ENCODE measurements at regions not wholly inside any gene's neighbourhood (a gene's known extent, or its start where the extent isn't known, plus 50 kb on each side); places are given as distances from the start of the nearest gene placed in this dataset.

- Mint-ChIP-seq H3K36me3 (ENCODE audit: unreplicated experiment) (peaks cover 16% of the 10 kb centered on the region), H3K4me3 (ENCODE audit: unreplicated experiment) (no peak overlapping the region), H3K27me3 (ENCODE audit: unreplicated experiment) (peaks cover 2% of the 10 kb centered on the region), H3K27ac (ENCODE audit: unreplicated experiment) (no peak overlapping the region), H3K4me1 (ENCODE audit: low read depth, unreplicated experiment) (peaks cover 6% of the 10 kb centered on the region), H3K9me3 (ENCODE audit: unreplicated experiment) (no peaks in the 10 kb centered on the region)
- TF ChIP-seq, protein P1, sequence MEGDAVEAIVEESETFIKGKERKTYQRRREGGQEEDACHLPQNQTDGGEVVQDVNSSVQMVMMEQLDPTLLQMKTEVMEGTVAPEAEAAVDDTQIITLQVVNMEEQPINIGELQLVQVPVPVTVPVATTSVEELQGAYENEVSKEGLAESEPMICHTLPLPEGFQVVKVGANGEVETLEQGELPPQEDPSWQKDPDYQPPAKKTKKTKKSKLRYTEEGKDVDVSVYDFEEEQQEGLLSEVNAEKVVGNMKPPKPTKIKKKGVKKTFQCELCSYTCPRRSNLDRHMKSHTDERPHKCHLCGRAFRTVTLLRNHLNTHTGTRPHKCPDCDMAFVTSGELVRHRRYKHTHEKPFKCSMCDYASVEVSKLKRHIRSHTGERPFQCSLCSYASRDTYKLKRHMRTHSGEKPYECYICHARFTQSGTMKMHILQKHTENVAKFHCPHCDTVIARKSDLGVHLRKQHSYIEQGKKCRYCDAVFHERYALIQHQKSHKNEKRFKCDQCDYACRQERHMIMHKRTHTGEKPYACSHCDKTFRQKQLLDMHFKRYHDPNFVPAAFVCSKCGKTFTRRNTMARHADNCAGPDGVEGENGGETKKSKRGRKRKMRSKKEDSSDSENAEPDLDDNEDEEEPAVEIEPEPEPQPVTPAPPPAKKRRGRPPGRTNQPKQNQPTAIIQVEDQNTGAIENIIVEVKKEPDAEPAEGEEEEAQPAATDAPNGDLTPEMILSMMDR (IDR thresholded peaks at IDR 0.05; ENCODE audit: partially characterized antibody, unreplicated experiment), result no peak
- DNase-seq, result no peak
These were observed 315.7 kb downstream of the HNRNPD start for GRCh38 chr4:82057990-82058544.

GRCh38 chr4:82055156-82055555, 318.6 kb downstream of the HNRNPD start:
- no peak for DNase-seq
- Mint-ChIP-seq H3K4me3 (ENCODE audit: unreplicated experiment) (no peak overlapping the region), H3K4me1 (ENCODE audit: low read depth, unreplicated experiment) (peaks cover 7% of the 10 kb centered on the region), H3K9me3 (ENCODE audit: unreplicated experiment) (peaks cover 3% of the 10 kb centered on the region), H3K27ac (ENCODE audit: unreplicated experiment) (no peak overlapping the region), H3K27me3 (ENCODE audit: unreplicated experiment) (peaks cover 5% of the 10 kb centered on the region), H3K36me3 (ENCODE audit: unreplicated experiment) (peaks cover 16% of the 10 kb centered on the region)
- TF ChIP-seq, protein P1 (IDR thresholded peaks at IDR 0.05; ENCODE audit: partially characterized antibody, unreplicated experiment), result no peak

GRCh38 chr4:82053396-82053795, 320.4 kb downstream of the HNRNPD start:
- no peak for DNase-seq
- Mint-ChIP-seq H3K4me3 (ENCODE audit: unreplicated experiment) (no peak overlapping the region), H3K27me3 (ENCODE audit: unreplicated experiment) (peaks cover 5% of the 10 kb centered on the region), H3K36me3 (ENCODE audit: unreplicated experiment) (peaks cover 16% of the 10 kb centered on the region), H3K9me3 (ENCODE audit: unreplicated experiment) (peaks cover 3% of the 10 kb centered on the region), H3K4me1 (ENCODE audit: low read depth, unreplicated experiment) (peaks cover 7% of the 10 kb centered on the region), H3K27ac (ENCODE audit: unreplicated experiment) (no peak overlapping the region)
- TF ChIP-seq, protein P1 (IDR thresholded peaks at IDR 0.05; ENCODE audit: partially characterized antibody, unreplicated experiment), result no peak

GRCh38 chr4:82050796-82051195, 323.0 kb downstream of the HNRNPD start:
- peaks cover 8% of the 10 kb centered on the region for H3K27me3 Mint-ChIP-seq (ENCODE audit: unreplicated experiment)
- H3K27ac Mint-ChIP-seq (ENCODE audit: unreplicated experiment), result no peak overlapping the region
- H3K4me1 Mint-ChIP-seq (ENCODE audit: low read depth, unreplicated experiment), result peaks cover 7% of the 10 kb centered on the region
- H3K4me3 Mint-ChIP-seq (ENCODE audit: unreplicated experiment), result no peak overlapping the region
- DNase-seq, result no peak
- H3K9me3 Mint-ChIP-seq (ENCODE audit: unreplicated experiment), result peaks cover 3% of the 10 kb centered on the region
- peaks cover 8% of the 10 kb centered on the region for H3K36me3 Mint-ChIP-seq (ENCODE audit: unreplicated experiment)
- TF ChIP-seq, protein P1 (IDR thresholded peaks at IDR 0.05; ENCODE audit: partially characterized antibody, unreplicated experiment), result no peak

DNA sequence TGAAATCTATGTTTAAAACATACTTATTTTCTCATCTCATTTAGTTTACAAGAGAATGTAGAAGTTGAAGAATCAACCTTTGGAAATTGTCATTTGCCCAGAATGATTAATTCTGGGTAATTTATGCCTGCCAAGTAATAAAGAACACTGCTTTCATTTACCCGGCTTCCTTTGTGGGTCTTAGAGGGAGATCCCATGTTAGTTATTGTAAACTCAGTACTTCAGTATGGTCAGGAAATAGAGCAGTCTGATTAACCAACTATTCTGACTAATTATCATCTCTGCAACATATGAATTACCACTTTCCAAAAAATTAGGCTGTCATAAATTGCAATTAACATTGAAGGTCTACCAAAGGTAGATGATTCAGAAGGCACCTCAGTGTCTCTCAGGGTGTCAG, 324.5 kb downstream of the HNRNPD start:
- no peak overlapping the region for H3K27ac Mint-ChIP-seq (ENCODE audit: unreplicated experiment)
- peaks cover 6% of the 10 kb centered on the region for H3K27me3 Mint-ChIP-seq (ENCODE audit: unreplicated experiment)
- DNase-seq, result no peak
- H3K36me3 Mint-ChIP-seq (ENCODE audit: unreplicated experiment), result no peaks in the 10 kb centered on the region
- H3K4me1 Mint-ChIP-seq (ENCODE audit: low read depth, unreplicated experiment), result peaks cover 7% of the 10 kb centered on the region
- TF ChIP-seq, protein P1 (IDR thresholded peaks at IDR 0.05; ENCODE audit: partially characterized antibody, unreplicated experiment), result no peak
- no peak overlapping the region for H3K4me3 Mint-ChIP-seq (ENCODE audit: unreplicated experiment)
- H3K9me3 Mint-ChIP-seq (ENCODE audit: unreplicated experiment), result peaks cover 5% of the 10 kb centered on the region
